ENCODE measurements at regions not wholly inside any gene's neighbourhood (a gene's known extent, or its start where the extent isn't known, plus 50 kb on each side); places are given as distances from the start of the nearest gene placed in this dataset.

- TF ChIP-seq CTCF (IDR thresholded peaks at IDR 0.05) (no peak), POLR2A (IDR thresholded peaks at IDR 0.05) (no peak)
These were observed 577.2 kb upstream of the PCDH15 start for GRCh38 chr10:55378196-55378595.

Data from uterus (tissue), 2 donors.